H1 (cell line): ENCODE measurements at regions not wholly inside any gene's neighbourhood (a gene's known extent, or its start where the extent isn't known, plus 50 kb on each side); places are given as distances from the start of the nearest gene placed in this dataset.

Source experiments
- BCL11A ChIP-seq, 2 experiments: IDR thresholded peaks; one replicate each; pipeline ENCODE4 v1.6.1; 2011; ENCODE audit warnings: low read depth in 2 of 2, low read length in 2 of 2, mild to moderate bottlenecking in 2 of 2
- CBX5 ChIP-seq: fragments of 300-800, 300-1000 bp; sonication (generic); IDR thresholded peaks from 2 replicates; pipeline ENCODE4 v1.7.1; 2016; ENCODE audit warnings: antibody characterized with exemption, low read length, low read depth
- CBX8 ChIP-seq: fragments of 300-800, 300-1000 bp; sonication (generic); IDR thresholded peaks from 2 replicates; pipeline ENCODE4 v1.7.1; 2016; ENCODE audit warnings: low read depth, low read length, borderline replicate concordance
- EGR1 ChIP-seq: IDR thresholded peaks from 2 replicates; pipeline ENCODE4 v1.6.1; 2011; ENCODE audit warnings: low read depth, low read length, borderline replicate concordance
- EZH2 ChIP-seq: fragments of 200-600 bp; sonication (generic); IDR thresholded peaks from 2 replicates; pipeline ENCODE4 v1.7.1; 2012; ENCODE audit warnings: low read depth, mild to moderate bottlenecking, moderate library complexity, low read length, inconsistent platforms; ENCODE audit not compliant: severe bottlenecking
- JUND ChIP-seq: IDR thresholded peaks from 2 replicates; pipeline ENCODE4 v1.6.1; 2011; ENCODE audit warnings: mild to moderate bottlenecking, improper control_type of control experiment, low read length
- KDM1A ChIP-seq: fragments of 200-600, 300-600 bp; sonication (generic); IDR thresholded peaks from 2 replicates; pipeline ENCODE4 v1.7.1; 2016; ENCODE audit warnings: mild to moderate bottlenecking, low read length, borderline replicate concordance
- NANOG ChIP-seq: IDR thresholded peaks from 2 replicates; pipeline ENCODE4 v1.6.1; 2011; ENCODE audit warnings: low read length, low read depth, mild to moderate bottlenecking, inconsistent platforms; ENCODE audit not compliant: insufficient read depth, poor library complexity, severe bottlenecking
- SAP30 ChIP-seq: fragments of 300-600 bp; sonication (generic); IDR thresholded peaks from 2 replicates; pipeline ENCODE4 v1.7.1; 2012; ENCODE audit warnings: low read length, moderate library complexity, mild to moderate bottlenecking, inconsistent platforms; ENCODE audit not compliant: insufficient read depth, insufficient replicate concordance
- YY1 ChIP-seq: IDR thresholded peaks from 2 replicates; pipeline ENCODE4 v1.6.1; 2011; ENCODE audit warnings: low read depth, mild to moderate bottlenecking, low read length
- ZNF274 ChIP-seq: IDR thresholded peaks from 2 replicates; pipeline ENCODE4 v1.7.0; 2012; ENCODE audit warnings: low read length, borderline replicate concordance; ENCODE audit errors: extremely low read depth
- TF ChIP-seq, protein P1 (sequence below): fragments of 300-600 bp; sonication (generic); IDR thresholded peaks from 2 replicates; pipeline ENCODE4 v1.7.1; 2012; ENCODE audit warnings: low read length, moderate library complexity, mild to moderate bottlenecking, inconsistent platforms; ENCODE audit not compliant: insufficient replicate concordance

DNA sequence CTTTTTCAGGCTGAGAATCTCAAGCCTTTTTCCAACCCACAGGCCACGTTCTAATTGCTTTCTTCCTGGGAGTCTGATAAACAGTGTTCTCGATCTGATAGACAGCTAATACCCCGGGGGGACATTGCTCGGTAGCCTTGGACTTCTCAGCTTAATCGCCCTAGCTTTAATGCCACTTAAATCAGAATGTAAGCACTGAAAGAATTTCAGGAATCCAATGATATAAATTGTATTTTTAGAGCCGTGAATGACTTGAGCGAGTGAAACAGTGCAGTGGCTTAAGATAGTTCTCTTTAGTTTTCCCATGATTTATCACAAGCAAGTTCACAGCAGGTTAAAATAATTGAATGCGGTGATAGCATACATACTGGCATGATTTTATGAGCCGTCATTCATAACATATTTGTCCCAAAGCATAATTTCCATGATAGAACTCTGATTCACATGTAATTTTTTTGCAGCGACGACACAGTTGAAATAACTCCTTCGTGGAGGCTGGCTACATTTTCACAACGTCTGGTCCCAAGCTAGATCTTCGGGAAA is 116.1 kb upstream of the MYOCD start (continued):
- TF ChIP-seq, protein P1, sequence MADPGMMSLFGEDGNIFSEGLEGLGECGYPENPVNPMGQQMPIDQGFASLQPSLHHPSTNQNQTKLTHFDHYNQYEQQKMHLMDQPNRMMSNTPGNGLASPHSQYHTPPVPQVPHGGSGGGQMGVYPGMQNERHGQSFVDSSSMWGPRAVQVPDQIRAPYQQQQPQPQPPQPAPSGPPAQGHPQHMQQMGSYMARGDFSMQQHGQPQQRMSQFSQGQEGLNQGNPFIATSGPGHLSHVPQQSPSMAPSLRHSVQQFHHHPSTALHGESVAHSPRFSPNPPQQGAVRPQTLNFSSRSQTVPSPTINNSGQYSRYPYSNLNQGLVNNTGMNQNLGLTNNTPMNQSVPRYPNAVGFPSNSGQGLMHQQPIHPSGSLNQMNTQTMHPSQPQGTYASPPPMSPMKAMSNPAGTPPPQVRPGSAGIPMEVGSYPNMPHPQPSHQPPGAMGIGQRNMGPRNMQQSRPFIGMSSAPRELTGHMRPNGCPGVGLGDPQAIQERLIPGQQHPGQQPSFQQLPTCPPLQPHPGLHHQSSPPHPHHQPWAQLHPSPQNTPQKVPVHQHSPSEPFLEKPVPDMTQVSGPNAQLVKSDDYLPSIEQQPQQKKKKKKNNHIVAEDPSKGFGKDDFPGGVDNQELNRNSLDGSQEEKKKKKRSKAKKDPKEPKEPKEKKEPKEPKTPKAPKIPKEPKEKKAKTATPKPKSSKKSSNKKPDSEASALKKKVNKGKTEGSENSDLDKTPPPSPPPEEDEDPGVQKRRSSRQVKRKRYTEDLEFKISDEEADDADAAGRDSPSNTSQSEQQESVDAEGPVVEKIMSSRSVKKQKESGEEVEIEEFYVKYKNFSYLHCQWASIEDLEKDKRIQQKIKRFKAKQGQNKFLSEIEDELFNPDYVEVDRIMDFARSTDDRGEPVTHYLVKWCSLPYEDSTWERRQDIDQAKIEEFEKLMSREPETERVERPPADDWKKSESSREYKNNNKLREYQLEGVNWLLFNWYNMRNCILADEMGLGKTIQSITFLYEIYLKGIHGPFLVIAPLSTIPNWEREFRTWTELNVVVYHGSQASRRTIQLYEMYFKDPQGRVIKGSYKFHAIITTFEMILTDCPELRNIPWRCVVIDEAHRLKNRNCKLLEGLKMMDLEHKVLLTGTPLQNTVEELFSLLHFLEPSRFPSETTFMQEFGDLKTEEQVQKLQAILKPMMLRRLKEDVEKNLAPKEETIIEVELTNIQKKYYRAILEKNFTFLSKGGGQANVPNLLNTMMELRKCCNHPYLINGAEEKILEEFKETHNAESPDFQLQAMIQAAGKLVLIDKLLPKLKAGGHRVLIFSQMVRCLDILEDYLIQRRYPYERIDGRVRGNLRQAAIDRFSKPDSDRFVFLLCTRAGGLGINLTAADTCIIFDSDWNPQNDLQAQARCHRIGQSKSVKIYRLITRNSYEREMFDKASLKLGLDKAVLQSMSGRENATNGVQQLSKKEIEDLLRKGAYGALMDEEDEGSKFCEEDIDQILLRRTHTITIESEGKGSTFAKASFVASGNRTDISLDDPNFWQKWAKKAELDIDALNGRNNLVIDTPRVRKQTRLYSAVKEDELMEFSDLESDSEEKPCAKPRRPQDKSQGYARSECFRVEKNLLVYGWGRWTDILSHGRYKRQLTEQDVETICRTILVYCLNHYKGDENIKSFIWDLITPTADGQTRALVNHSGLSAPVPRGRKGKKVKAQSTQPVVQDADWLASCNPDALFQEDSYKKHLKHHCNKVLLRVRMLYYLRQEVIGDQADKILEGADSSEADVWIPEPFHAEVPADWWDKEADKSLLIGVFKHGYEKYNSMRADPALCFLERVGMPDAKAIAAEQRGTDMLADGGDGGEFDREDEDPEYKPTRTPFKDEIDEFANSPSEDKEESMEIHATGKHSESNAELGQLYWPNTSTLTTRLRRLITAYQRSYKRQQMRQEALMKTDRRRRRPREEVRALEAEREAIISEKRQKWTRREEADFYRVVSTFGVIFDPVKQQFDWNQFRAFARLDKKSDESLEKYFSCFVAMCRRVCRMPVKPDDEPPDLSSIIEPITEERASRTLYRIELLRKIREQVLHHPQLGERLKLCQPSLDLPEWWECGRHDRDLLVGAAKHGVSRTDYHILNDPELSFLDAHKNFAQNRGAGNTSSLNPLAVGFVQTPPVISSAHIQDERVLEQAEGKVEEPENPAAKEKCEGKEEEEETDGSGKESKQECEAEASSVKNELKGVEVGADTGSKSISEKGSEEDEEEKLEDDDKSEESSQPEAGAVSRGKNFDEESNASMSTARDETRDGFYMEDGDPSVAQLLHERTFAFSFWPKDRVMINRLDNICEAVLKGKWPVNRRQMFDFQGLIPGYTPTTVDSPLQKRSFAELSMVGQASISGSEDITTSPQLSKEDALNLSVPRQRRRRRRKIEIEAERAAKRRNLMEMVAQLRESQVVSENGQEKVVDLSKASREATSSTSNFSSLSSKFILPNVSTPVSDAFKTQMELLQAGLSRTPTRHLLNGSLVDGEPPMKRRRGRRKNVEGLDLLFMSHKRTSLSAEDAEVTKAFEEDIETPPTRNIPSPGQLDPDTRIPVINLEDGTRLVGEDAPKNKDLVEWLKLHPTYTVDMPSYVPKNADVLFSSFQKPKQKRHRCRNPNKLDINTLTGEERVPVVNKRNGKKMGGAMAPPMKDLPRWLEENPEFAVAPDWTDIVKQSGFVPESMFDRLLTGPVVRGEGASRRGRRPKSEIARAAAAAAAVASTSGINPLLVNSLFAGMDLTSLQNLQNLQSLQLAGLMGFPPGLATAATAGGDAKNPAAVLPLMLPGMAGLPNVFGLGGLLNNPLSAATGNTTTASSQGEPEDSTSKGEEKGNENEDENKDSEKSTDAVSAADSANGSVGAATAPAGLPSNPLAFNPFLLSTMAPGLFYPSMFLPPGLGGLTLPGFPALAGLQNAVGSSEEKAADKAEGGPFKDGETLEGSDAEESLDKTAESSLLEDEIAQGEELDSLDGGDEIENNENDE, result no peak
- no peak for TF ChIP-seq CBX5
- TF ChIP-seq JUND, result no peak
- TF ChIP-seq KDM1A, result no peak
- TF ChIP-seq ZNF274, result no peak
- no peak for TF ChIP-seq CBX8
- TF ChIP-seq EZH2, result no peak
- no peak for TF ChIP-seq EGR1
- no peak for TF ChIP-seq YY1
- TF ChIP-seq NANOG, result no peak
- TF ChIP-seq SAP30, result no peak
- no peak for TF ChIP-seq BCL11A (IDR thresholded peaks at IDR 0.05; ENCODE audit: low read depth in 2 of 2, low read length in 2 of 2)
